AG04450 (cell line): ENCODE measurements at regions not wholly inside any gene's neighbourhood (a gene's known extent, or its start where the extent isn't known, plus 50 kb on each side); places are given as distances from the start of the nearest gene placed in this dataset.

ENCODE experiments used
- CTCF ChIA-PET: fragments of 300-600, 350-600 bp; formaldehyde crosslinking; extraction: SDS; loops from one replicate; lab custom pipeline; 2022; ENCODE audit warnings: antibody characterized with exemption, inconsistent platforms; lab: Charles Lee
- POLR2A ChIA-PET: fragments of 350-600 bp; formaldehyde crosslinking; extraction: SDS; loops from one replicate; lab custom pipeline; 2021; ENCODE audit warnings: antibody characterized with exemption, inconsistent platforms; lab: Yijun Ruan, JAX
- DNase-seq: peaks from one replicate; pipeline ENCODE4 v3.0.0-alpha.2; 2011; ENCODE audit warnings: low read depth, low spot score
- H3K27ac ChIP-seq: one replicate; pipeline ENCODE4 v1.5.1; 2012; ENCODE audit warnings: low read depth, low read length, control low read depth
- H3K27me3 ChIP-seq: one replicate; pipeline ENCODE4 v1.6.0; 2012; ENCODE audit warnings: low read length; ENCODE audit not compliant: control insufficient read depth, insufficient read depth
- H3K4me3 ChIP-seq: 2 replicates; pipeline ENCODE4 v1.5.1; 2011; ENCODE audit warnings: mild to moderate bottlenecking, low read depth, low read length, control low read depth
- H3K9me3 ChIP-seq: 2 replicates; pipeline ENCODE4 v1.5.1; 2012; ENCODE audit warnings: low read length; ENCODE audit not compliant: control insufficient read depth, insufficient read depth
- TF ChIP-seq, protein P1 (sequence below): IDR thresholded peaks from 2 replicates; pipeline ENCODE4 v1.5.1; 2011; ENCODE audit warnings: low read depth, low read length, control low read depth, inconsistent platforms

DNA sequence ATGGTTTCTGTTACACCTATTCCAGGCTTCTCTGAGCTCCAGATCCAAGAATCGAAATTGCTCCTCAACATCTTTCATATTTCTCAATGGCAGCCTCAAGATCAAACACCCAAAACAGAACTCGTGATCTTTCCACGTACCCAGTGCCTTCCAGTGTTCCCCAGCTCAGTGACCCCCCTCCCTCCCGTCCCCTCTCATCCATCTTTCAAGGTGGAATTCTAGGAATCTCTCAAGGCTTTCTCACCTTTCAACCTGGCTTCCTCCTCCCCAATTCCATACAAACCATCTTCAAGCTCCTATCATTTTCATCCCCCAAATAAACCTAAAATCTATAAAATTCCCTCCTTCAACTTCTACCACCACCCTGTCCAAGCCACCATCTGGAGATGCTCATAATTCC lies 615.3 kb downstream of the BNC2 start:
- POLR2A ChIA-PET, result interaction anchor here (0.6 kb wide), 1 partner anchor 808 kb away, joined by 3 read pairs; no protein-coding TSS in a partner anchor
- TF ChIP-seq, protein P1, sequence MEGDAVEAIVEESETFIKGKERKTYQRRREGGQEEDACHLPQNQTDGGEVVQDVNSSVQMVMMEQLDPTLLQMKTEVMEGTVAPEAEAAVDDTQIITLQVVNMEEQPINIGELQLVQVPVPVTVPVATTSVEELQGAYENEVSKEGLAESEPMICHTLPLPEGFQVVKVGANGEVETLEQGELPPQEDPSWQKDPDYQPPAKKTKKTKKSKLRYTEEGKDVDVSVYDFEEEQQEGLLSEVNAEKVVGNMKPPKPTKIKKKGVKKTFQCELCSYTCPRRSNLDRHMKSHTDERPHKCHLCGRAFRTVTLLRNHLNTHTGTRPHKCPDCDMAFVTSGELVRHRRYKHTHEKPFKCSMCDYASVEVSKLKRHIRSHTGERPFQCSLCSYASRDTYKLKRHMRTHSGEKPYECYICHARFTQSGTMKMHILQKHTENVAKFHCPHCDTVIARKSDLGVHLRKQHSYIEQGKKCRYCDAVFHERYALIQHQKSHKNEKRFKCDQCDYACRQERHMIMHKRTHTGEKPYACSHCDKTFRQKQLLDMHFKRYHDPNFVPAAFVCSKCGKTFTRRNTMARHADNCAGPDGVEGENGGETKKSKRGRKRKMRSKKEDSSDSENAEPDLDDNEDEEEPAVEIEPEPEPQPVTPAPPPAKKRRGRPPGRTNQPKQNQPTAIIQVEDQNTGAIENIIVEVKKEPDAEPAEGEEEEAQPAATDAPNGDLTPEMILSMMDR, result no peak
- Histone ChIP-seq H3K4me3 (no peak overlapping the region), H3K27me3 (no peaks in the 10 kb centered on the region), H3K9me3 (no peaks in the 10 kb centered on the region; the same call in 1 of the 2 replicates), H3K27ac (no peak overlapping the region)
- DNase-seq, result no peak
- CTCF ChIA-PET, result interaction anchor here (0.8 kb wide), 1 partner anchor 41 kb away, joined by 3 read pairs; no protein-coding TSS in a partner anchor

DNA sequence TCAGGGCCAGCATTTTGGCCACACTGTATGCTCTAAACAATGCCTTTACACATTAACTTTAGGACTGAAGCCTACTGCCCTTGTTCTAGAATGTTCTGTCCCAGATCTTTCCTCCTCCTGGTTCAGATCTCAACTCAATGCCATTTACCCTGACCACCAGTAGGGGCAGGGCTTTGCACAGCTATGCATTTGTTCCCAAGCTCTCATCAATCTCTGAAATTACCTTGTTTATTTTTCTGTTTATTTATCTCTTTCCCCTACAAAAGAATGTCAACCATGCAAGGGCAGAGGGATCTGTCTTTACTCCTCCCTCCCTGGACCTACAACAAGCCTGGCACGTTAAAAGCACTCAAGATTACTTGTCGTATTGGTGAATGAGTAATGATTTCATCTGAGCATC lies 612.9 kb downstream of the BNC2 start:
- Histone ChIP-seq H3K27me3 (no peaks in the 10 kb centered on the region), H3K27ac (no peak overlapping the region), H3K9me3 (no peaks in the 10 kb centered on the region; the same call in 1 of the 2 replicates), H3K4me3 (no peak overlapping the region)
- ChIA-PET POLR2A (no interaction called here), CTCF (interaction anchor here (1.0 to 2.0 kb wide), 5 partner anchors 10 to 157 kb away, joined by 3 to 11 read pairs (median 4); no protein-coding TSS in a partner anchor)
- no peak for DNase-seq
- TF ChIP-seq, protein P1, result peak; percentile 65

DNA sequence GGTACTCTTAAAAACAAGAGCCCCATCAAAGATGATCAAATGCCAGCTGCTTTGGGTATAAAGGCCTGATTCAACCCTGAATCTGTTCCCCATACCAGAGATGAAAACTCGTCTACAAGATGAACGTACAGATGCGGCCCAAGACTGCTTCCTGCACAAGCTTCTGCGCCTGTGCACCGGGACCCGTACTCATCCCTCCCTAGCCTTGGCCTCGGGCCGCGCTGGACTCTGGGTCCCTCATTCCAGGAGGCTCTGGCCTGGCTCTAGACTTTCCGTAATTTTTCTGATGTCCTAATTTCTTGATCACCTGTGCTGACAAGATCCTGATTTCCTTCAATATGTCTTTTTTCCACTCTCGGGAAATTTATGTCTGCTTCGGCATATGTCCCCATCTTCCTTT lies 612.3 kb downstream of the BNC2 start:
- DNase-seq, result no peak
- POLR2A ChIA-PET, result no interaction called here
- CTCF ChIA-PET, result interaction anchor here (0.9 to 1.1 kb wide), 3 partner anchors 9 to 13 kb away, joined by 3 to 5 read pairs (median 5); no protein-coding TSS in a partner anchor

DNA sequence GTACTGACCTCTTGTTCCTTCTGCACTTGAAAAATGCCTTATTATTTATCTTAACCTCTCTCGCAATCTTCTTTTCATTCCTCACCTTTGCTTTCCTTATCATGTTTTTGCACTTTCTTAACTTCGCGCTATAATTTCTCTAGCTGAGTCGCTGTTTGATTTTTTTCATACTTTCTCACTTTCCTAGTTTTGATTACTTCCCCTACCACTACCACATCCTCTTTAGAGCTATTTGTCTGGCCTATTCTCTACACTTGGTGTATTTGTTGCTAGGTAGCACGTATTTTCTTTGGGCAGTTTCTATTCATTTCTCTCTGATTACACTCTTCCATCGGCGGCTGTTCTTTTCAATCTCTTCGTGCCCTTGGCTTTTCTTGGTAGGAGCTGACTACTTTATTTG lies 611.8 kb downstream of the BNC2 start:
- POLR2A ChIA-PET, result no interaction called here
- no peaks in the 10 kb centered on the region; the same call in 1 of the 2 replicates for H3K9me3 ChIP-seq
- no peak overlapping the region for H3K27ac ChIP-seq
- TF ChIP-seq, protein P1, result no peak
- CTCF ChIA-PET, result interaction anchor here (0.9 to 1.1 kb wide), 2 partner anchors 9 to 13 kb away, joined by 3 to 5 read pairs; no protein-coding TSS in a partner anchor
- DNase-seq, result no peak
- H3K4me3 ChIP-seq, result no peak overlapping the region
- H3K27me3 ChIP-seq, result no peaks in the 10 kb centered on the region

More for the DNA sequence above, 612.3 kb downstream of the BNC2 start:
- Histone ChIP-seq H3K27me3 (no peaks in the 10 kb centered on the region), H3K9me3 (no peaks in the 10 kb centered on the region; the same call in 1 of the 2 replicates), H3K4me3 (no peak overlapping the region), H3K27ac (no peak overlapping the region)
- TF ChIP-seq, protein P1, result no peak

DNA sequence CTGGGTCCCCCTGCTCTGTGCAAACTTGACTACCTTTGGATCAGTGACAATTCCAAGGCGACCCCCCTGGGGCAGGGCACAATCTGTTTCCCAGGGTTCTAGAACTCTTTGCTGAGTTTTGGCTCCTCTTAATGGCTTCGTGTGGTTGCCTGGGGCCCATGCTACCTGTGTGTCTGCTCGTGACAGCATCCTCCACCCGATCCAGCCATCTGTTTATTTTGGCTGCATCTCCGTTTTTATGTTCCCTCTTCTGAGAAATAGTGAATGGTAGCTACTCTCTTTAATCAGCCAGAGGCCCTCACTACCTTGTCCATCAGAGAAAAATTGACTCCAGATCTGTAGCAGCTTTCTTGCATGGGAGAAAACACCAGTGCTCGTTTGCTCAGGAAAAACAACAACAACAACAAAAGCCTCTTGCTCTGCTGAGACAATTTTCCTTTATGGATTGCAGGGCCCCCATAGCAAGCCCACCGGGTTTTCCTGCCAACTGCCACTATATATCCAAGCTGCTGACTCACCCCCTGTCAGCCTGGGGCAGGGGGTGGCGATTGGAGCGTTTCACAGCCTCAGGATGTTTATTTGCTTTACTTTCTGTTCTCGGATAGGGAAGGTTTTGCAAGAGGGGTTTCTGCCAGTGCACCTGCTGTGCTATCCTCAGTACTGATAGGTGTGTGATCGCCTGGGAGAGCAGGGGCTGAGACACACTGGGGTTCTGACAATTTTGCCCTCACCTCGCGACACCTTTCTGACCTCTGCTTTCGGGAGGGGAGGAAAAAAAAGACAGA lies 607.8 kb downstream of the BNC2 start:
- Histone ChIP-seq H3K27me3 (no peaks in the 10 kb centered on the region), H3K4me3 (no peak overlapping the region), H3K9me3 (no peaks in the 10 kb centered on the region; the same call in 1 of the 2 replicates), H3K27ac (no peak overlapping the region)
- POLR2A ChIA-PET, result interaction anchor here (0.6 kb wide), 1 partner anchor 528 kb away, joined by 4 read pairs; no protein-coding TSS in a partner anchor
- no peak for DNase-seq
- CTCF ChIA-PET, result no interaction called here
- TF ChIP-seq, protein P1, result no peak
